ENCODE measurements at regions not wholly inside any gene's neighbourhood (a gene's known extent, or its start where the extent isn't known, plus 50 kb on each side); places are given as distances from the start of the nearest gene placed in this dataset.
A peak's percentile ranks its signal among the peaks of the same experiment; 100 is the strongest.

- peak in 35 of 56 donors; percentile 5 to 72 (median 28) for DNase-seq
Observed at GRCh38 chr11:122319691-122320620, 203.9 kb upstream of the BLID start.

GRCh38 chr11:122319085-122319484, 203.1 kb upstream of the BLID start:
- no peak for DNase-seq

DNA sequence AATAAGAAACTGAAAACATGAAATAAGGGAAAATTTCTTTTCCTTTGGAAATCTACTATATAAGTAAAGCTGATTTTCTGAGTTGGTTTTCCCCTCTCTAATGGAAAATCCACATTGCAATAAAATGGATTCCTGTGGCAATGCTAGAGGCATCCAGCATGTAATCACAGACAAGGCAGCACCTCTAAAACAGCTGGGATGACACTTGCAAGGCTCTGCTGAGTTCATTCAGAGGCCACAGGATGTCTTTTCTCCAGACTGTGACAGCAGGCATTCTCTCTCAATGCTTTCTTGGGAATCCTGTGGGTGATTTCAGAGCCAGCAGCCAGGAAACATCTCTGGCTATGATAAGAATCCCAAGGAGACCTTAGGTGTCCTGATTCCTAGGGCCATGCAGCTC, 201.3 kb upstream of the BLID start:
- no peak for DNase-seq

DNA sequence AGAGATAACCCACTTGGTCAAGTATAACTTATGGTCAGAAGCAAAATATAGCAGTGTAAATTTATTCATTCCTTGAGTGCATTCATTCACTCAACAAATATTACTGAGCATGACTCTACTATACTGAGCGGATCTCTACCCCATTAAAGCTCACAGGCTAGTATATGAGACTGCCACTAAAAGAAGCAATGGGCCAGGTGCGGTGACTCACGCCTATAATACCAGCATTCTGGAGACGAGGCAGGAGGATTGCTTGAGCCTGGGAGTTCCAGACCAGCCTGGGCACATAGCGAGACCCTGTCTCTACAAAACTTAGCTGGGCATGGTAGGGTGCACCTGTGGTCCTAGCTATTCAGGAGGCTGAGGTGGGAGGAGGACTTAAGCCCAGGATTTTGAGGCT, 197.6 kb upstream of the BLID start:
- no peak for DNase-seq

DNA sequence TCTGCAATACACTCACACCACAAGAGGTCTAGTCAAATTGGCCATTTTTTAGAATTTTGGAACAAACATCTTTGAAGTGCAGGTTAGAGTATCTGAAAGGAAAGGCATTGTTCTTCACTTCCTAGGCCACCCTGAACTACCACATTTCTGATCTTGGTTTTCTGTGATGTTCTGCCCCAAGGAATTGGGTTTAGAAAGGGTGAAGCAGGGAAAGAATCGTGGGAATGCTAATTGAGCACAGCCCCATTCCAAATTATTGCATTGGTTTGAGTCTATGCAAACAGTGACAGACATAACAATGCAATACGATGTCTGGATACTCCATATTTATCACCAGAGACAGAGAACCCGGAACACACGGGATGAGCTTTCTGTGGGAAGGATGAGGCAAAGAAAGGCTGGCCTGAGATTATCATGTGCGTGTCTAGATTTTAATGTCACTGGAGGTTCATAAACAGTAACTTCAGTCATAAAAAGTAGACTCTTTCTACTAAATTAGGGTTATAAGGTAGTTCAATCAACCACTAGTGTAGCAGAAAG, 195.3 kb upstream of the BLID start:
- DNase-seq: no peak

DNA sequence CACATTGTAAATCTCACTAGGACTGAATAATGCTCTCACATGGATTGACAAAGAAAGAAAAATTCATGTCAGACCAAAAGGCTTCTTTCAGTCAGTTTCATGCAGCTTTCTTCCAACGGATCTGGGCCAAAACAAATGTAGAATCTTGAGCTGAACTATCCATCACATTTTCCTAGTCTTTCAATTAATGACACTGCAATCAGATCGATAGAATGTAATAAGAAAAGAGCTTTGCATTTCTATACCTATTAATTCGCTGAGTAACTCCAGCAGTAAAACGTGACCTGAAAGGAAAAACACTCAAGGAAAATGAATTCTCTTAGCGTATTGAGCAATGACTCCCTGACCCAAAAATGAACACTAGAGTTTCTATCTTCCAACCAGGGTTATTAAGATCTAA, 194.8 kb upstream of the BLID start:
- DNase-seq: no peak

- peak in 36 of 56 donors; percentile 9 to 75 (median 48) for DNase-seq
Observed at GRCh38 chr11:122309262-122309925, 193.4 kb upstream of the BLID start.

DNA sequence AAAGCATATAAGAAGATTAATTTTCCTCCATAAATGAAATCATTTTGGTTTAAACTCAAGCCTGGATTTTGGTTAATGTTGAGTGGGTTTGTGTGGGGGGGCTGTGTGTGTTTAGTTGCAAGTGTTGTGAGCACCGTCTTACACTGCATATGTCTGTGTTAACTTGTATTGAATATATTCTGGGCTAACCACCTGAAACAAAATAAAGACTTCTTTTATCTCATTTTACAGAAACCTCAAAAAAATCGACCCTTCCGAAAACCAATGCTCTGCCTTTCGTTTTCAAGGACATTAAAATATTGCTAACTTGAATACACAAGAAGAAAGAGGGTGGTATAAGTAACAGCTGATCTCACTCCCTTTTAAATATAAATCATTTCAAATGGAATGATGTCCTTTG, 192.2 kb upstream of the BLID start:
- DNase-seq: no peak

DNA sequence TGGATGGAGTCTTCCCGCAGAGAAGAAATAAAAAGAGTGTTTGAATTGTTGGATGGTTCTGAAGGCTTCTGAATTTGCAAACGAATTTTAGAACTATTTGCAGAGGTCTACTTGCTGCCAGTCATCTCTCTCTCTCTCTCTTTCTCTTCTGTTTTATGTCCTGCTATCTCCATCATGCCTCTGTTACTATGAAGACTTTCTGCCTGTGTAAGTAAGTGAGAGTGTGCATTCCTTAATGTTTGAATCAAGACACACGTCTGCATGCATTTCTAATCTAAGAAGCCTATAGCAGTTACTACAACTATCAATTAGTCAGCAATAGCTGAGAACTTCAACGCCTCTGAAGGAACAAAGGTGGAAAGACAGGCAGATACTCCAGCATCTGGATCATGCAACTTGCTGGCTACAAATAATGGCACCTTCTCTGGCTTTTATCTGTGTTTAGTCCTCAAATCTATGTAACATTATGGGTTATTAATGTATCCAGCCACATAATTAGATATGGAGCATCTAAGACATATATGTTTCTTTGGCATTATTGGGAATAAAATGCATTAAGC, 191.5 kb upstream of the BLID start:
- DNase-seq: no peak

DNA sequence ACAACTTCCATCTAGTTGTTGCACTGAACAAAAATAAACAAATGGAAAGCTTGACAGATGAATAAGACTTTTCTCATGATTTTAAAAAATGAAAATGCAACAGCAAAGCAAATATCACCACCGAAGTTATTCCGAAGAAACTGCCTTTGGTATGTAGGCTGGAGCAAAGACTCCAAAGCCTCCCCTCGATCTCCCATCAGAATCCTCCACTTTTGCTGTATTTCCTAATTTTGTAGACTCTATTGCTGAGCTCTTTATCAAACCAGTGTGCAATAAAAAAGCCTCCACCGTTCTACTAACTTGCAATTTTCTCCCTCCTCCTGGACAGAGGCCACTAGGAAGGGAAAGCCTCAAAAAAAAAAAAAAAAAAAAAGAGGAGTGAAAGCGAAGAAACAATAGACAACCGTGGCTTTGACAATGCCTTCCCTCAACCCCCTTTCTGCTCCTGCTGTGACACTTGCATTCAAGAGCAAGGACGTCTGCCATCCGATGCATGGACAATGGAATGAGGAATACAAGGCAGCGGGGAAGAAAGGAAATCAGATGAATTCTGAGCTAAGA, 190.9 kb upstream of the BLID start:
- DNase-seq: peak in 17 of 56 donors; percentile 2 to 50 (median 32)

- DNase-seq: peak in 1 of 56 donors; percentile 16
Observed at GRCh38 chr11:122305426-122306320, 189.7 kb upstream of the BLID start.

DNA sequence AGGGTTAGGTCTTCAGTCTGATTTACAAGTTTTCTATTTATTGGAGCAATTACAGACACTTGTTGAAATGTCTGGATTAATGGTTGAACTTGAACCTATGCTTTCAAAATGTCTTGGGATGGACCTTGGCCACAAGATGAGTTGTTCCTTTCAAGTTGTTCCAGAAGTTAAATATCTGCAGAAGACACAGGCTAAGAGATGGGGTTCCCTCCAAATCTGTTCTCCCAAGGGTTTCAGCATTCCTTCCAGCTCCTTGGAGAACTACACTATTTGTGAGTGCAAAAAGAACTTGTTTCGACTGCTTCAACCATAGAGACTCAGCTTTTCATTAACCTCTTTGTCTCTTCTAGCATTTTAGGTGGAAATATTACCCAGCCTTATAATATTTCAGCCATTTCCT, 189.0 kb upstream of the BLID start:
- DNase-seq: no peak

GRCh38 chr11:122304306-122304705, 188.3 kb upstream of the BLID start:
- no peak for DNase-seq

- no peak for DNase-seq
Observed at GRCh38 chr11:122294041-122294440, 178.0 kb upstream of the BLID start.

DNA sequence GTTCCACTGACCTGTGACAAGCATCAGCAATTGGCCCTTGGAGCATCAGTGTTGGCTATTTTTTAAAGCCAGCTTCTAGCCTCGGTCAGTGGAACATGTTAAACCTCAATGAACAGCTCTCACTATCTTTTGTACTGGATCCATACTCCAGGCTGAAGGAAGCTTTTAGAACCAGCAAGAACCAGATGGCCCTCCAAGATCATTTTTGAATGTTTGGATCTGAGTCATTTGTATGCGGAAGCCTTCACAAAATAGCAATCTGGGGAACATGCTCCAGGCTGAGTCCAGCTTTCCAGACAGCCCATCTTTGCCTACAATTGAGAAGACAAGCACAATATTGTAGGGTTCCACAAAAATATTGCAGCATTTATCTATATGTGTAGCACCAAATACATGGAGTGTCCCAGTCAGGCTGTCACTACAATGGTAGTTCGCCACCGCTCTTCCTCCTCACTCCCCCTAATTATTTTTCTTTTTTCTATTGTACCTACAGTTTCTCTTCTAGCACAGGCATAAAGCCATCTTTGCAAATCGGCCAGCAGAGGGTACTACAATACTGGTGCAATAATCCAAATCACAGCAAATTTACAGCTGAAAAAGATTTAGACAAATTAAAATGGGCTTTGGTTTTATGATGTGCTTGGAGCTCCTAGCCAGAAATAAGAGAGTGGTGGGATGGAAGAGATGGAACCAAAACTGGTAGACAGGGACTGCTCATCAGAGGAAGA, 177.4 kb upstream of the BLID start:
- peak in 2 of 56 donors; percentile 13 to 49 for DNase-seq

DNA sequence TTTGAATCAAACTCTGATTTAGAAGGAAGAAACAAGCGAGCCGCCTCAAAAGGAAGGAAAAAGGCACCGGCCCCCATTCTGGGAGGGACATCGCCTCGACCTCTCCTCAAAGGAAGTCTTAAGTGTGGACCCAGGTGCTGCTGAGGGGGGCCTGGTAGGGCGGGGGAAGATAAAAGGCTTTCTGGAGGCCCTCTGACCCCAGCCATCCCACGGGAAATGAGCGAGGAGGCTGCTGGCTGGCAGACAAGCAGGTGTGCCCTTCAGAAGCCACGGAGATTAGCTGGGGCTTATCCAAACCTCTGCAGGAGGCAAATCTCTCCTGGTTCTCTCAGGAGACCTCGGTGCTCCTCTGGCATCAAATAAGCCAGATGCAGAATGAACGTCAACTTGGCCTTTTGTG, 171.4 kb upstream of the BLID start:
- no peak for DNase-seq

DNA sequence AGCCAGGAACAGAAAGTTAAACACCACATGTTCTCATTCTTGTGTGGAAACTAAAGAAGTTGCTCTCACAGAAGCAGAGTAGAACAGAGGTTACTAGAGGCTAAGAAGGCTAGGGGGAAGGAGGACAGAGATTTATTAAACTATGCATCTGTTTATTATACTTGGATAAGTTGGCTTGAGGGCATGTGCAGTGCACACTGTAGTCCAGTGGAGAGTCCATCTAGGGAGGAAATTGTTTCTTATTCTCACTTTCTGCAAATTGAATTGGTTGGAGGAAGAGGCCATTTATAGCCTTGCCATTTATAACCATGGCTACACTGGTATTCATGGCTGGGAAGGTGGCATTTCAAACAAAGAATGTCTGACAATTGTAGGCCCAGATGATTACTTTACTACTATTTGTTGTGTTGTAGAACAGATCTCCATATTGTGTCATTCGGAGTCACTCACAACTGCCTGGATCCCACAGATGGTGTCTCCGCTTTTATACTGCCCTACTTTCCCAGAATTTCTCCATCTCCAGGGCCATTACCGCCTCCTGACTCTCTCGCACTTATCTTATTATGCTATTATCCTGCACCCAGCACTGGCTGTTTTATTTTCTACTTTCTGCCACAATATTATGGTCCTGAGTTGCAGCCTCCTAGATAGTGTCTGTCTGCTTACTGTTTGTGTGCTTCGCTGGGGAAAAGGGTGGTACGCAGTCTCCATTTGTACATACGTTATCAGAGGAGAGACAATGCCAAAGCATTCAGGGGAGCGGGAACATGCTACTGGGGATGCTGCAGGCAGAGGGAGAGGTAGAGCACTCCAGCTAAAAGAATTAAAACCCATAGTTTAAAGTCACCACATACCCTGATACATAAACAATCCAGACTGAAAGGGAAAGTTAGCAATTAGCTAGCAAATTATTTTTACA, 169.3 kb upstream of the BLID start:
- no peak for DNase-seq

- DNase-seq: no peak
Observed at GRCh38 chr11:122280870-122281269, 164.9 kb upstream of the BLID start.

DNA sequence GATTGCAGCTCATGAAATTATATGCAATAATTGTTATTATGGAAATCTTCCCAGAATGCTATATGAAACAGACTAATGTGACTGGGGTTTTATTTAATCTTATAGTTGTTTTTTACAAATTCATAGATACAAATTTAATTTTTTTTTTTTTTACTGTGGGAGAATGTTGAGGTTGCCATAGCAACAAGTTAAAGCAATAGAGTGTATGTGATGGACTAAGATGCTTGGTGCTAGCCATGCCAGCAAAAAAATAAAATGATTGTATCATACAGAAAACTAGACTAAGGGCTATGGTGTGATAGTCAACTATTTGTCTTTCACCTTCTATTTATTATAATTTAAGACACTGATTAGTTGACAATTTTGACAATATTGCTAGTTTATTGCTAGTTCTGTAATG, 163.2 kb upstream of the BLID start:
- DNase-seq: no peak

Data from amygdala (tissue), 56 donors.